ENCODE measurements at regions not wholly inside any gene's neighbourhood (a gene's known extent, or its start where the extent isn't known, plus 50 kb on each side); places are given as distances from the start of the nearest gene placed in this dataset.

GRCh38 chr4:26067035-26067434, 153.0 kb downstream of the SMIM20 start:
- Histone ChIP-seq H4K20me1 (ENCODE audit: low read length) (no peaks in the 10 kb centered on the region), H3K36me3 (ENCODE audit: low read depth, low read length) (no peaks in the 10 kb centered on the region), H3K4me3 (ENCODE audit: low read length) (no peak overlapping the region), H3K4me1 (ENCODE audit: insufficient read depth, low read length) (peaks cover 4% of the 10 kb centered on the region; the same call in 1 of the 2 replicates), H3K79me2 (ENCODE audit: low read length) (no peaks in the 10 kb centered on the region), H3K9me3 (ENCODE audit: low read length) (no peaks in the 10 kb centered on the region), H3K27me3 (ENCODE audit: low read length) (no peaks in the 10 kb centered on the region), H2AFZ (ENCODE audit: low read length) (peak overlapping the region; percentile 50; the same call in 1 of the 2 replicates), H3F3A (ENCODE audit: low read length, unreplicated experiment) (no peaks in the 10 kb centered on the region), H3K4me2 (ENCODE audit: low read length) (0 out of 2 replicates have a peak overlapping the region, but pooled peaks have one; percentile 31), H3K27ac (ENCODE audit: low read length) (no peak overlapping the region), H3K9ac (ENCODE audit: low read length) (no peak overlapping the region), H3K9me2 (replicated peaks; ENCODE audit: low read length) (no peaks in the 10 kb centered on the region)
- ChIA-PET POLR2A (ENCODE audit: unreplicated experiment) (interaction anchor here (0.5 kb wide), 2 partner anchors 36 to 253 kb away, joined by 6 to 9 read pairs; no protein-coding TSS in a partner anchor), CTCF (interaction anchor here (0.5 to 0.6 kb wide), 2 partner anchors 17 to 48 kb away, joined by 3 to 4 read pairs; no protein-coding TSS in a partner anchor)
- peak; percentile 78 for ATAC-seq
- DNase-seq = peak; percentile 83
- TF ChIP-seq EZH2phosphoT487 (IDR thresholded peaks at IDR 0.05; ENCODE audit: borderline replicate concordance, low read length) (no peak), EZH2 (IDR thresholded peaks at IDR 0.05; ENCODE audit: low read length, unreplicated experiment) (no peak), CTCF (conservative IDR thresholded peaks at IDR 0.05; ENCODE audit: low read depth, low read length) (no peak)
- intact Hi-C loops (cut with micrococcal nuclease) = no loop called here
- no TSS peak for BruUV-seq (replicated peaks)

GRCh38 chr4:26069218-26069617, 155.2 kb downstream of the SMIM20 start:
- POLR2A ChIA-PET (ENCODE audit: unreplicated experiment) = no interaction called here
- DNase-seq = peak; percentile 57

More at GRCh38 chr4:26069218-26069617, 155.2 kb downstream of the SMIM20 start:
- Histone ChIP-seq H2AFZ (ENCODE audit: low read length) (no peak overlapping the region), H3K9ac (ENCODE audit: low read length) (no peak overlapping the region), H3K4me2 (ENCODE audit: low read length) (no peak overlapping the region), H3K36me3 (ENCODE audit: low read depth, low read length) (no peaks in the 10 kb centered on the region), H3F3A (ENCODE audit: low read length, unreplicated experiment) (no peaks in the 10 kb centered on the region), H3K9me2 (replicated peaks; ENCODE audit: low read length) (no peaks in the 10 kb centered on the region), H3K79me2 (ENCODE audit: low read length) (no peaks in the 10 kb centered on the region), H3K27me3 (ENCODE audit: low read length) (no peaks in the 10 kb centered on the region), H3K4me1 (ENCODE audit: insufficient read depth, low read length) (peaks cover 4% of the 10 kb centered on the region; the same call in 1 of the 2 replicates), H3K9me3 (ENCODE audit: low read length) (no peaks in the 10 kb centered on the region), H4K20me1 (ENCODE audit: low read length) (no peaks in the 10 kb centered on the region), H3K27ac (ENCODE audit: low read length) (no peak overlapping the region), H3K4me3 (ENCODE audit: low read length) (no peak overlapping the region)
- no TSS peak for BruUV-seq (replicated peaks)
- intact Hi-C loops (cut with micrococcal nuclease) = no loop called here
- TF ChIP-seq CTCF (conservative IDR thresholded peaks at IDR 0.05; ENCODE audit: low read depth, low read length) (peak; percentile 61), EZH2 (IDR thresholded peaks at IDR 0.05; ENCODE audit: low read length, unreplicated experiment) (no peak)
- CTCF ChIA-PET = interaction anchor here (0.8 kb wide), 1 partner anchor 92 kb away, joined by 3 read pairs; no protein-coding TSS in a partner anchor
- peak; percentile 50 for ATAC-seq

Measured in PC-3 (cell line).